Endodermal cell (in vitro differentiated cells): ENCODE measurements at regions not wholly inside any gene's neighbourhood (a gene's known extent, or its start where the extent isn't known, plus 50 kb on each side); places are given as distances from the start of the nearest gene placed in this dataset.
"Not testable (repeated sequence)": the region's sequence is repeated elsewhere in the genome, so short reads cannot be mapped to it uniquely, and the experiment has no call there.

Experiments
- DNase-seq: peaks from one replicate; pipeline ENCODE4 v3.0.0-alpha.2; 2017
- H3K27ac ChIP-seq: 2 replicates; pipeline ENCODE4 v1.5.1; 2013; ENCODE audit warnings: mild to moderate bottlenecking, low read depth, low read length, moderate library complexity
- H3K27me3 ChIP-seq: 2 replicates; pipeline ENCODE4 v1.6.1; 2013; ENCODE audit warnings: mild to moderate bottlenecking, low read length, moderate library complexity; ENCODE audit not compliant: insufficient read depth, control insufficient read depth, poor library complexity, severe bottlenecking
- H3K36me3 ChIP-seq: 2 replicates; pipeline ENCODE4 v1.7.0; 2013; ENCODE audit warnings: mild to moderate bottlenecking, low read length, moderate library complexity; ENCODE audit not compliant: control insufficient read depth, insufficient read depth
- H3K4me1 ChIP-seq: one replicate; pipeline ENCODE4 v1.7.0; 2013; ENCODE audit warnings: low read length; ENCODE audit not compliant: control insufficient read depth, insufficient read depth
- H3K4me3 ChIP-seq: 2 replicates; pipeline ENCODE4 v1.5.1; 2013; ENCODE audit warnings: mild to moderate bottlenecking, low read length, moderate library complexity
- H3K9ac ChIP-seq: 2 replicates; pipeline ENCODE4 v1.6.1; 2013; ENCODE audit warnings: mild to moderate bottlenecking, low read length, moderate library complexity; ENCODE audit not compliant: poor library complexity, severe bottlenecking; ENCODE audit errors: extremely low read depth
- H3K9me3 ChIP-seq: 2 replicates; pipeline ENCODE4 v1.6.1; 2013; ENCODE audit warnings: mild to moderate bottlenecking, low read length, moderate library complexity; ENCODE audit not compliant: control insufficient read depth
- H3K27ac Mint-ChIP-seq: 2 replicates; pipeline ENCODE4 v1.8.0; 2020; ENCODE audit warnings: mixed read lengths
- H3K27me3 Mint-ChIP-seq: 2 replicates; pipeline ENCODE4 v1.8.0; 2021; ENCODE audit warnings: mild to moderate bottlenecking, mixed read lengths; ENCODE audit not compliant: insufficient read depth
- H3K36me3 Mint-ChIP-seq: 2 replicates; pipeline ENCODE4 v1.8.0; 2020; ENCODE audit warnings: low read depth, mixed read lengths
- H3K4me1 Mint-ChIP-seq: 2 replicates; pipeline ENCODE4 v1.8.0; 2020; ENCODE audit warnings: mixed read lengths
- H3K4me3 Mint-ChIP-seq: 2 replicates; pipeline ENCODE4 v1.8.0; 2020; ENCODE audit warnings: mild to moderate bottlenecking, moderate library complexity, mixed read lengths
- H3K9me3 Mint-ChIP-seq: 2 replicates; pipeline ENCODE4 v1.8.0; 2020; ENCODE audit warnings: mild to moderate bottlenecking, mixed read lengths
- CTCF ChIP-seq: fragments of 200-600 bp; sonication (generic); conservative IDR thresholded peaks from 2 replicates; pipeline ENCODE4 v1.5.0; 2021; ENCODE audit warnings: antibody characterized with exemption, mild to moderate bottlenecking
- WGBS, 2 experiments: methylation state at CpG; one replicate each; pipeline versions ENCODE4 v1.1.5 to v1.1.7; 2013; ENCODE audit warnings: missing lambda C conversion rate in 2 of 2, mixed read lengths in 1 of 2; ENCODE audit not compliant: insufficient coverage in 1 of 2, insufficient read length in 1 of 2; 5-methylcytosine and 5-hydroxymethylcytosine counted together

GRCh38 chr7:58085444-58085843 lies 635.5 kb downstream of the ZNF716 start:
- H3K27me3 Mint-ChIP-seq, H3K27ac ChIP-seq, H3K4me3 ChIP-seq, H3K27ac Mint-ChIP-seq, H3K4me1 ChIP-seq, H3K36me3 ChIP-seq, H3K4me3 Mint-ChIP-seq, H3K9ac ChIP-seq, H3K4me1 Mint-ChIP-seq, H3K27me3 ChIP-seq, H3K36me3 Mint-ChIP-seq, DNase-seq: not testable (repeated sequence)
- H3K9me3 Mint-ChIP-seq, result peaks cover 63% of the 10 kb centered on the region
- peaks cover 24% of the 10 kb centered on the region for H3K9me3 ChIP-seq
- WGBS, 2 experiments, result no CpG with 5 or more reads among the region's 3 CpGs

GRCh38 chr7:58086461-58086860 lies 636.5 kb downstream of the ZNF716 start:
- Histone ChIP-seq H3K4me1 (no peaks in the 10 kb centered on the region), H3K27ac (no peak overlapping the region), H3K9me3 (peaks cover 28% of the 10 kb centered on the region), H3K9ac (no peak overlapping the region), H3K4me3 (no peak overlapping the region), H3K27me3 (no peaks in the 10 kb centered on the region), H3K36me3 (no peaks in the 10 kb centered on the region)
- H3K27ac Mint-ChIP-seq, result no peak overlapping the region
- H3K9me3 Mint-ChIP-seq, result peaks cover 68% of the 10 kb centered on the region
- H3K27me3 Mint-ChIP-seq, result no peaks in the 10 kb centered on the region
- 87 to 95% methylated on average over 13 to 40 of the region's 40 CpGs for WGBS, 2 experiments
- peaks cover 4% of the 10 kb centered on the region for H3K36me3 Mint-ChIP-seq
- no peak for TF ChIP-seq CTCF
- H3K4me3 Mint-ChIP-seq, result no peak overlapping the region
- H3K4me1 Mint-ChIP-seq, result no peaks in the 10 kb centered on the region
- DNase-seq, result no peak

- no peak overlapping the region for H3K27ac Mint-ChIP-seq
- H3K36me3 ChIP-seq, result no peaks in the 10 kb centered on the region
- H3K36me3 Mint-ChIP-seq, result peaks cover 4% of the 10 kb centered on the region
- no peaks in the 10 kb centered on the region for H3K4me1 Mint-ChIP-seq
- no peaks in the 10 kb centered on the region for H3K4me1 ChIP-seq
- H3K9me3 ChIP-seq, result peaks cover 28% of the 10 kb centered on the region
- H3K4me3 Mint-ChIP-seq, result no peak overlapping the region
- H3K4me3 ChIP-seq, result no peak overlapping the region
- no peak for DNase-seq
- H3K27me3 ChIP-seq, result no peaks in the 10 kb centered on the region
- WGBS, 2 experiments, result 88 to 89% methylated on average over 18 to 65 of the region's 65 CpGs
- H3K9ac ChIP-seq, result no peak overlapping the region
- peaks cover 71% of the 10 kb centered on the region for H3K9me3 Mint-ChIP-seq
- no peak for TF ChIP-seq CTCF
- no peak overlapping the region for H3K27ac ChIP-seq
- H3K27me3 Mint-ChIP-seq, result no peaks in the 10 kb centered on the region
Measured at GRCh38 chr7:58086871-58087535, 637.0 kb downstream of the ZNF716 start.
